HG03135 (cell line): ENCODE measurements at regions not wholly inside any gene's neighbourhood (a gene's known extent, or its start where the extent isn't known, plus 50 kb on each side); places are given as distances from the start of the nearest gene placed in this dataset.

Experiments used
- ATAC-seq: cut with Tn5 transposase; IDR thresholded peaks from one replicate; pipeline ENCODE4 v1.9.1; 2021; ENCODE audit warnings: mild to moderate bottlenecking, moderate library complexity; ENCODE audit not compliant: unreplicated experiment

DNA sequence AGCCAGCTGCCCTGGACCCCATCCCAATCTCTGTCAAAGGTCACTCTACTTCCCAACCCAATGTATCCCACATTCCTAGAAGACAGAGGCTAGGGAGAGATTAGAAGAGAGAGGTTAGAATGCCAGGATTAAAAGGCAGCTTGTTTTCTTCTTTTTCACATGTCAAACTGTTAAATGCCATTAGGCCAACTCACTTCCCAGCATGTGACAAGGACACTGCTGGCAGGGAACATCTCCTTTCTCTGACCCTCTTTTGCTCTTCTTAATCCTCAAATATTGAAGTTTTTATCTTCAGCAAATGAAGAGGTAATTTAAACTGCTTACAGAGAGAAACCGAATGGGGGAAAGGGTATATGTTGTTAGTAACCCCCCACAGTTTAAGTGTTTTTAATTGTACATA is 89.1 kb downstream of the BBS10 start:
- ATAC-seq: no peak

DNA sequence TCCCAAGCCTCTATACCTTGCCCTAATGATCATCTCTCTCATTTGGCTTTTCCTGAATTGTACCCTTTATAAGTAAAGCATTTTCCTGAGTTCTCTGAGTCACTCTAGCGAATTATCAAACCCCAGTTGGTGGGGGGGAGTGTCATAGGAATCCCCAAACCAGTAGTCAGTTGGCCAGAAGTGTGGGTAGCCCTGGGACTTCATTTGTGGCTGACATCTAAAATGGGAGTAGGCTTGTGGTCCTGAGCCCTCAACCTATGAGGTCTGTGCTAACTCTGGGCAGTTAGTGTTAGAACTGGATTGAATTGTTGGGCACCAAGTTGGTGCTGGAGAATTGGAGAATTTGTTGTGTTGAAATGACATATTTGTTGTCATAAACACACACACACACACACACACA is 91.3 kb downstream of the BBS10 start:
- ATAC-seq: no peak

DNA sequence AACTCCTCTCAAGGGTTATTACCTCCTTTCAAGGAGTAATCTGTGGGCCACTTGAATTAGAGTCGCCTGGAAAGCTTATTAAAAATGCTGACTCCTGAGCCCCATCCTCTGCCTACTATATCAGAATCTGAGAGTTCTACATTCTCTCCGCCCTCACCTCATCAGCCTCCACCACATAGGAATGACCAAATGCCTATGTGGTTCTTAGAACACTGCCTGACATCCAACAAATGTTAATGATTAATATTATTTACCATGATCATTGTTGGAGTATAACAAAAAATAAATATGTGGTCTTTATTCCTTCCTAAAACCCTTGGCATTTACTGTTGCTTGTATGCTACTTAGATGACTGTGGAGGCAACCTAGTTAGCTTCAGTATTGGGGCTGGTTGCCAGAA is 91.9 kb downstream of the BBS10 start:
- no peak for ATAC-seq

DNA sequence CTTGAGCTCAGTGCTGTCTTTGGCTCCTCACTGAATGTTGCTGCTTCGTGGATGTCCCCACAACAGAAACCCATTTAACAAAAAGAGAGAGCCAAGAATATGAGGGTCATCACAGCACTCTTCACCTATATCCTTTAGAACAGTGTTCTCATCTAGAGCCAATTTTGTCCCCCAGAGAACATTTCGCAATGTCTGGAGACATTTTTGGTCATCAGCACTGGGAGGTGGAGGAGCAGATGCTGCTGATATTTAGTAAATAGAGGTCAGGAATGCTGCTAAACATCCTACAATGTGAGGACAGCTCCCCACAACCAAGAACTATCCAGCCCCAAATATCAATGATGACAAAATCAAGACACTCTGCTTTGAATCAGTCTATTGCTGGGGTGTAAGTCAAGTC is 92.5 kb downstream of the BBS10 start:
- ATAC-seq: no peak

DNA sequence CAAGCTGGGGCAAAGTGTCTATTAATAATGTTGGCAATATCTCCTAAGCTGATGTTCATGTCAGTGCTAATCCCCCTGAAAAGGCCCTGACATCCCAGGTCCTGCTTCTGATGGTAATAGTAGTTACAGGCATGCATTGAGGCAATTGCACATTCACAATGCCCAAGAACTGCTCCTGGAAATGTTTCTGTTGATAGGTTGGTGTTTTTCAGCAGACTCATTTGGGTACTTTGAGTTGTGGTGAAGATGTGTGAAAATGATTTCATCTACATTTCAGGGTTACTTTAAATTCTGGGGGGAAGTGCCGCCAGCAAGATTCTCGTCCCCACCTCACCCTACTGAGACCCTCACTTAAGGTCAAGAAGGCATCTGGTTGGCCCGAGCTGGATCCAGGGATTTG is 92.9 kb downstream of the BBS10 start:
- ATAC-seq: no peak

DNA sequence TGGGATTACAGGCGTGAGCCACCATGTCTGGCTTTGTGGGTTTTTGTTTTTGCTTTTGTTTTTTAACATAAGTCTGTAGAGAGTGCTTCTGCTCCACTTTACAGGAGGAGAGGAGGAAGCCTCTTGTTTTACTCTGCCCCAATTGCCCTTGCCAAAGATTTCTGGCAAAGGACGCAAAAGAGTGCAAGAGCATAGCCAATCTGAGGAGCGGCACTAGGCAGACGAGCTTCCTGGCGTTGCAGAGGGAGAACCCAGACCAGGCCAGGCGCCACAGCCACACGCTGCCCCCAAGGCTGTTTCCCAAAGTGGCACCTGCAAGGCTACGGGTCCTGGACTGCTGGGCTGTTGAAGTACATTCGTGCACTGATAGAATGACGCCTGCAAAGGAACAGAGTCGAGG is 96.2 kb downstream of the BBS10 start:
- ATAC-seq: no peak

DNA sequence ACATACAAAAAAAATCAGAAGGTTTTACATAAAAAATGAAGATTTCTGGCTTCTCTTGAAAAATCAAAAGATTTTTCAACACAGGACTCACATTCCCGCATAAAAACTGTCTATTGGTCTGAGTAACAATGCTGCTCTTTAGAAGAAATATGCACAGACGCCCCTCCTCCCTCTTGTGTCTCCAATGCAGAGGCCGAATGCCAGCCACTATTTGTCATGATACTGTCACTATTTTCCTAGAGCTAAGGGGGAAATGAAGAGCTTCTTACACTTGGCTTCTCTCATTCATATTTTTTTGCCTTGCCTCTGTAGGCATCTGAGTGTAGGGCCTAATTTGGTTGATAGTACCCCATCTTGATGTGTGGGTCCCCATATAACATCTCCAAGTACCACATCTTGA is 98.0 kb downstream of the BBS10 start:
- no peak for ATAC-seq

DNA sequence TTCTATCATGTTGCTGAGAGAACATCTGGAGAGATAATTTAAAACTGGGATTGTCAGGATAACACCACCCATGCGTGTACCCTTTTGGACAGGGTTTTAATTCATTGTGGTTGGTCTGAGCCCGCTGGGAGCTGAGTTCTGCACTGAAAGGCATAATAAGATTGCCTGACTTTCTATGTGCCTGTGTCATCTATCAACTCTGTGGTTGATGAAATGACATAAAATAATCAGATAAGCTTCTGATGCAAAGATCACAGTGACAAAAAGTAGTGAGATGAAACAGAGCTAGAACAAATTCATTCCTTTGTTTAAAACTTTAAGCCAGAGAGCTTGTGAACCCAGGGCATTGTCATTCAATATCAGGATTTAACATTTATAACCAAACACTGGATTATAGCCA is 98.7 kb downstream of the BBS10 start:
- ATAC-seq: no peak

DNA sequence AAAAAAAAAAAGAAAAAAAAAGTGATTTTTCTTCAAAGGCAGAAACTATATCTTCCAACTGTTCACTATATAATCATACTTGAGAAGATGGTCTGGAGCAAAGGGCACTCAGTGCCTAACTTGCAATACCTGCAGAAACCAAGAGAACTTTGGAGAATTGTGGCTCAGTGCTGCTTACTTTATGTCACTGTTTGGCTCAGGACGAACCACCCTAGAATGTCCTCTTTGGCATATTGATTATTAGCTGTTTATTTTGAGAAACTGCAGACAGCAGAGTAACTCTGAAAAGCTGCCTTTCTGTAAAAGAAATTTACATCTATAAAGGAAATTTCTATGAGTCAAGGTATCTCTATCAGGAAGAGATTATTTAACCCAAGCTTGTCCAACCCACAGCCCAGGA is 100.2 kb downstream of the BBS10 start:
- no peak for ATAC-seq

DNA sequence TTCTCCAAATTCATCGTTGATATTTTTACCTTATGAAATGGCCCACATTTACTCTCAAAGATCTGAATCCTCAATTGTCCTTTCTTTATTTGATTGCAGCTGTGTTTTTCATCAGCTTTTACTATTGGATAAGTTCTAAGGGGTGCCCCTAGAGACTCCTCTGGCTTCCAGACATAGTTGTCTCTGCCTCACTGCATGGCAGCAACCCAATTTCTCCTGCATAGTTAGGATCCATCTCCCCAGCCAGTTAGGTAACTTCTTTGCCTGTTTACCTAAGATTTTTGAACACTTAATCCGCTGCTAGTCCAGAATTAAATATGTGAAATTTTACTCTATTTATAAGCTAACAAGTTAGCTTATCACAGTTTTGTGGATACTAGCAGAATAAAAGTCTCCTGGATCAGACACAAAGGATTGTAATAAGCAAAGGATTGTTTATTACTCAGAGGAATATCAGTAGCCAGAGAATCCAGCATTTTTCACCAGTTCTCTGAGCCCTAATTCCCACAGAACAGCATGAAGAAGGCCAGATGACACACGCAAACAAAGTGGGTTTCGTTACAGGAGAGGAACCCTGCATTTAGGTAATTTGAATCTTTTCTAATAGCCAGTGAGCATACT is 101.1 kb downstream of the BBS10 start:
- no peak for ATAC-seq

DNA sequence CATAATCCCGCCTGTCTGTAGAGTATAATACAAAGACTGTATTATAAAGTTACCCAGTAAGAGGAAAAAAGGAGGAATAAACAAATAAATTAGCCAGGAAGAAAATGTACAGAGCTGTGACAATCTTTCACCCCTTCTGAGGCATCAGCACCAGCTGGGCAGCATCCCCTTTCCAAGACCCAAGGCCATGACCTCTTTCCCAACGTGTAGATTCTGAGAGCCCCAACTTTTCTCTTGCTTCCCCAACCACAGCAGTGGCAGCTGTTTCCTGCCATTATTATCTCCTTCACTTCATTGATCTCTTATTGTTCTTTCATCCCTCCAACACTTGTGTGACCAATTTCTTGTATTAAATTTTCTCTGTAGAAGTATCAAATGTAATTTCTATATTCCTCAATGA is 101.6 kb downstream of the BBS10 start:
- no peak for ATAC-seq

DNA sequence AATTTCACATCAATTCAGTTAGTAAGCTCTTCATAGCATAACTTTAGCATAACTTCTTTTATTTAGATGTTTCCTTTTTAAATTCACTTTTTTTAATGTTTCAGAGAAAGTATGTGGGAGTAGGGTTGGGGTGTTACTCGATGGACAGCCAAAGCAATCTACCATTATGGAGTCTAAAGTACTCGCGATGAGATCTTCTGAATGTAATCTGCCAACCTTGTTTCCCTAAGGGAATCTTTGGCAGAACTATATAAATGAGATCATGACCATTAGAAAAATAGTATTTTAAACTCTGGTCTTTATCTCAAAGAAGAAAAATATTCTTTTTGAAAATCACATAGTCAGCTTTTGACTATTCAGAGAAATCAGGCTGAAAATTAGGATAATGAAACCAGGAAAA is 103.9 kb downstream of the BBS10 start:
- ATAC-seq: no peak

DNA sequence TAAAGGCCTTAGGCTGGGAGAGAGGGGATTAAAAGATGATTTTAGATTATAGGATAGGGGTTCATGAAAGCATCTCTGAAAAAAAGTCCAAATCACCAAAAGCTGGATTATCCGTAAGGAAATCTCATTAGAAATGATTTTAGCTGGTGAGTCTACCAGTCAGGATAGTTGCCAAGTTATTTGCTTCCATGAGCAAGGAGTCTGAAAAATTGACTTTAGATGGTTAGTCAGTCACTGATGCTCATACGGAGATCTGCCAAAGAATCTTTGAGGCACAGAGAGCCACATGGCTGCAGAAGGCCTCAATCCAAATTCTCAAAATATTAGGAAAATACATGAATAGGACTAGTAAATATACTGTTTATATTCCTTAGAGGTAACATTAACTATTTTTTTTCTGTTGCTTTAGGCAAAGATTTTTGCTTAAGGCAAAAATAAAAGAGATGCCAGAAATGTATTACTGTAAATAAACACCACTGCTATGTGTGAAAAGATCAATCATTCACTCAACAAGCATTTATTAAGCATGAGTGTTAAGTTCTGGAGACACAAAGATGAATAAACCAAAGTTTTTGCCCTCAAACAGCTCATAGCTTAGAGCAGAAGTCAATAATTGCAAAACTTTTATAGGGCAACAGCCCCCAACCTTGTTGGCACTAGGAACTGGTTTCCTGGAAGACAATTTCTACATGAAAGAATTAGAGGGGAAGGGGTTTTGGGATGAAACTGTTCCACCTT is 105.2 kb downstream of the BBS10 start:
- ATAC-seq: no peak

DNA sequence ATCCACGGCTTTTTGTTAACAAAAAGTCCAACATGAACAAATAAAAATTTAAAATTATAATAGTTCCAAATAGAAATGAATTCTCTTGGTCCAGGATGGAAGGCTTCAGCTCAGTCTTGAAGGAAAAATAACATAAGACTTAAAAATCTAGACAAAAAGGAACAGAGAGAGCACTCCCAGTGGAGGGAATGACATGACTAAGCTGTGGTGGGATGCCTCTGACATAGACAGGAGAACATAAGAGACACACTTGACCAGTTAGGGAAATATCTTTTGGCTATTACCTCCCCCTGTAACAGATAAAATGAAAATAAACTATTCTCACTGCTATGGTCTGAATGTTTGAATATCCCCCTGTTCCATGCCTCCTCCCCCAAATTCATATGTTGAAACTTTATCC is 106.8 kb downstream of the BBS10 start:
- ATAC-seq: no peak

DNA sequence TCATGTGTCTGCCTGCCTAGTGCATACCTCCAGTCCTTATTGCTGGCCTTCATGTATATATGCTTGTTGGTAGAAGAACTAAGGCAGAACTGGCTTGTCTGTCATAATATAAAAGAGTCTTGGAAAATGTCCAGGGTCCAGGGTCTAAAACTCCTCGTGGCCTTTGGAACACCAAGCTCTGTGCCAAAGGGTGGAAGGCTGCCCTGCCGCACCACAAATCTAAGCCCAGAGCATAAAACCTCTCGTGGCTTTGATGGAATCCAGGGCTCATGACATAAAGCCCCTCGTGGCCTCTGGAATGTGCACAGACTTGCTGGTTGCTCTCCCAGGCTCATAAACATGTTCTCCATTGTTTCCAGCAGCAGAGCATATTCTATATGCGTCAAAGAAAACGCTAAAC is 107.9 kb downstream of the BBS10 start:
- no peak for ATAC-seq

DNA sequence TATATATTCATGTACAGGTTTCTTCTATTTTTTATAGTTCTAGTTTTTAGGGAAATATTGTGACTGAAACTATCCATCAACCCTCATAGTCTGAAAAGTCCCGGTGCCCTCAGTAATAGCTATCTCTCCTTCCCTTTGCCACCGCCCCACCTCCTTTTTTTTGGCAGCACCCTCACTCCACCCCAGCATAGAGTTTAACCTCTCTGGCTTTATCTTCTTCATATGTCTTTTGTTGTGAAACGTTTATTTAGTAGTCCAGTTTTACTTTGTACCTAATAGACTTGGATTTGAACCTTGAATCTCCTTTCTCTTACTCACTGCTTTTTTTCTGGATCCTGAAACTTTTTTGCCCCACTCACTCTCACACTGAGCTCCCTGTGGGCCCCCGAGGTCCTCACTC is 109.5 kb downstream of the BBS10 start:
- no peak for ATAC-seq

DNA sequence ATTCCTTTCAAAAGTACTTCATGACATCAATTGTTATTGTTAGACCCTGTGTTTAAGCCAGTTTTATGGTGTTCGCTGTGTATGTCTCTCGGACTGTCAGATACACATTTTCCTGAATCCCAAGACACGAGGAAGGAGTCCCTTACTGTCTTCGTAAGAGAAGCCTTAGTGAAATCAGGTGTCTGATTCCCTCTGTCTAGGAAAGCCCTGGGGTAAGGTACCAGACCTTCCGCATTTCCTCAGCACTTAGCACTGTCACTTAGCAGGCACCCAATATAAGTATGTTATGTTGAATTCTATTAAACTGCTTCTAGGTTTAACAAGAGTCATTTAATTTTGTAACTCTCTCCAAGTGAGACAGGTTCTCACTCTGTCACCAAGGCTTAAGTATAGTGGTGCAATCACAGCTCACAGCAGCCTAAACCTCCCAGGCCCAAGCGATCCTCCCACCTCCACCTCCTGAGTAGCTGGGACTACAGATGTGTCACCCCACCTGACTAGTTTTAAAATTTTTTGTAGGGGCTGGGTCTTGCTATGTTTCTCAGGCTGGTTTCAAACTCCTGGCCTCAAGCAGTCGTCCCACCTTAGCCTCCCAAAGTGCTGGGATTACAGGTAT is 111.0 kb downstream of the BBS10 start:
- ATAC-seq: no peak

DNA sequence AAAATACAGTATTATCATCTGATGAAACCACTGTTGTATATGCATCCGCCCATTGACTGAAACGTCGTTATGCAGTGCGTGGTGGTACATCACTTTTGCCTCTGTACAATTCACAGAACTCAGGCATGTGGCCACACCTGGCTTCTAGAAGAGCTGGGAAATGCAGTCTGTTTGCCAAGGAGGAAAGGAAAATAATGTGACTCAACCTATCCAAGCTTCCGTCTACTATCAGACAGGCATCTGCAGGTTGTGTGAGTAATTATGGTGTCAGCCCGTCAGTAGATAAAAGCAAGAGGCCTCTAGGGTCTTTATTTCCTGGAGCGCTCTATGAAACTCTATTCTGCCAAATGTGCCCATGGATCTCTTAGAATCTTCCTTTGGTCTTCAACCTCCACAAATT is 111.6 kb downstream of the BBS10 start:
- no peak for ATAC-seq

DNA sequence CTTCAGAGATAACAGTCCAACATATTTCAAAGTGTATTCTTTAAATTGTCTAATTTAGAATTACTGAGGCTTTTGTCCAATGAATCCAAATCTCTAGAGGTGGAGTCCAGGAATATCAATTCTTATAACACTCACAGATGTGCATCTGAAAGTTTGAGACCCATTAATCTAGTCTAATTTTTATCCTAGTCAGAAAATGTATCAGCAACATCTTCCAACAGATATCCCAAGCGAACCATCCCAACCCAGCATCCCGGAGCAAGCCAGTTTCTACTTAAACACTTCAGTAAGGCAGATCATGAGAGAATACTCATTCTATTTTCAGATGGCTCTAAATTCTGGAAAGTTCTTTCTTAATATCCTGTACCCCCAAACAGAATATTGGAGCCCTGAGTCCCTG is 113.5 kb downstream of the BBS10 start:
- ATAC-seq: no peak

DNA sequence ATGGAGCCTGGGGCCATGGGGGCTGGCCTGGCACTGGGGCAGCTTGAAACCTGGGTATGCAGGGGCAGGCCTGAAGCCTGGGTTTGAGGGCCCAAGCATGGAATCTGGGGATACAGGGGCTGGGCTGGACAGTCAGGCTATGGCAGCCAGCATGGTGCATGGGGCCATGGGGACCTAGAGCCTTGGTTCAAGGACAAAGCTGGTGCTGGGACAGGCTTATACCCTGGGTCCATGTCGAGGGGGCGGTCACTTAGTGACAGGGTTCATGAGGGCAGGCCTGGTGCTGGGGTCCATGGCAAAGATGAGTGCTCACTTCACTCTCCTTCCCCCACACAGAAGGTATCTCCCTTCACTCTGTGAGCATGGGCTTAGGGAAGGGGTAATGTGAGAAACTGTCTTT is 116.2 kb downstream of the BBS10 start:
- ATAC-seq: no peak

DNA sequence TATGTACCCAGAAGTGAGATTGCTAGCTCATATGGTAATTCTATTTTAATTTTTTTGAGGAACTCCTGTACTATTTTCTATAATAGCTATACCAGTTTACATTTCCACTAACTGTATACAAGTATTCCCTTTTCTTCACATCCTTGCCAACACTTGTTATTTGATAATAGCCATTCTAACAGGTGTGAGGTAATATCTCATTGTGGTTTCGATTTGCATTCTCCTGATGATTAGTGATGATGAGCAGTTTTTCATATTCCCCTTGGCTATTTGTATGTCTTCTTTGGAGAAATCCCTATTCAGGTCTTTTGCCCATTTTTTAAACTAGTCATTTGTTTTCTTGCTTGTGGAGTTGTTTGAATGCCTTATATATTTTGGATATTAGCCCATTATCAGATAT is 121.3 kb downstream of the BBS10 start:
- no peak for ATAC-seq

DNA sequence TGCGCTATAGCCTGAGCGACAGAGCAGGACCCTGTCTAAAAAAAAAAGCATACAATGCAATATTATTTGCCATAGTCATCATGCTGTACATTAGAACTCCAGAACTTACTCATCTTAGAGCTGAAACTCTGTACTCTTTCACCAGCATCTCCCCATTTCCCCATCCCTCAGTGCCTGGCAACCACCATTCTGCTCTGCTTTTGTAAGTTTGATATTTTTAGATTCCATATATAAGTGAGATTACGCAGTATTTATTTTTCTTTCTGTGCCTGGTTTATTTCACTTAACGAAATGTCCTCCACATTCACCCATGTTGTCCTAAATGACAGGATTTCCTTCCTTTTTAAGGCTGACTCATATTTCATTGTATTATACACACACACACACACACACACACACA is 121.8 kb downstream of the BBS10 start:
- no peak for ATAC-seq

DNA sequence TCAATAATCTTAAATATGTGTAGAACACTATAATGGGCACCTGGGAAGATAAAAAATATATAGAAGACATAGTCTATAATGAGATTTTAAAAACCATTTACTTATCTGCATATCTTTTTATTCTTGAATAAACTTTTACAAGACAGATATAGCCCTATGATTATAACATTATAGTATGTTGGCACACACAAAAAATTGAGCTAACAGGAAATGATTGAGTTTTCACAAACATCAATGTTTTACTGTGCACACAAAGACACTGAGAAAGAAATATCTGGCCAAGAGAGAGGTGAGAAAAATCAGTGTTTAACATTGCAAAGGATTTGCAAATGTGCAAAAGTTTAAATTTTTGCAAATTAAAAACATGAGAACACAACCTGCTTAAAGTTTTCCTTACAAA is 124.3 kb downstream of the BBS10 start:
- ATAC-seq: no peak
